ENCODE measurements at regions not wholly inside any gene's neighbourhood (a gene's known extent, or its start where the extent isn't known, plus 50 kb on each side); places are given as distances from the start of the nearest gene placed in this dataset.

GRCh38 chr2:240252872-240253511, 112.5 kb upstream of the OTOS start:
- Histone ChIP-seq H3K4me1 (ENCODE audit: insufficient read depth, low read length, poor library complexity, severe bottlenecking) (no peaks in the 10 kb centered on the region), H3K36me3 (ENCODE audit: insufficient read depth, low read length, poor library complexity, severe bottlenecking) (no peaks in the 10 kb centered on the region), H3K9me3 (ENCODE audit: low read depth, low read length, poor library complexity, severe bottlenecking) (no peaks in the 10 kb centered on the region), H3K4me3 (ENCODE audit: low read depth, low read length, poor library complexity, severe bottlenecking) (no peak overlapping the region), H3K27me3 (replicated peaks; ENCODE audit: insufficient read depth, low read depth, low read length, poor library complexity) (no peaks in the 10 kb centered on the region), H3K27ac (ENCODE audit: low read depth, low read length, poor library complexity, severe bottlenecking) (no peak overlapping the region)
- POLR2A ChIA-PET (ENCODE audit: low non-redundant PET): no interaction called here
- TF ChIP-seq CTCF (conservative IDR thresholded peaks at IDR 0.05; ENCODE audit: low read depth, low read length) (no peak), EZH2 (IDR thresholded peaks at IDR 0.05; ENCODE audit: borderline replicate concordance, low read depth, low read length, poor library complexity, severe bottlenecking) (no peak)
- CTCF ChIA-PET: interaction anchor here (0.6 kb wide), 1 partner anchor 399 kb away, joined by 3 read pairs; no protein-coding TSS in a partner anchor
- intact Hi-C loops (cut with micrococcal nuclease; ENCODE audit: unreplicated experiment): no loop called here
- no peak for DNase-seq (ENCODE audit: low spot score)
- BruUV-seq (replicated peaks): no TSS peak

GRCh38 chr2:240253583-240254145, 113.2 kb upstream of the OTOS start:
- BruUV-seq (replicated peaks): no TSS peak
- Histone ChIP-seq H3K36me3 (ENCODE audit: insufficient read depth, low read length, poor library complexity, severe bottlenecking) (no peaks in the 10 kb centered on the region), H3K4me3 (ENCODE audit: low read depth, low read length, poor library complexity, severe bottlenecking) (no peak overlapping the region), H3K27ac (ENCODE audit: low read depth, low read length, poor library complexity, severe bottlenecking) (no peak overlapping the region), H3K4me1 (ENCODE audit: insufficient read depth, low read length, poor library complexity, severe bottlenecking) (no peaks in the 10 kb centered on the region), H3K27me3 (replicated peaks; ENCODE audit: insufficient read depth, low read depth, low read length, poor library complexity) (no peaks in the 10 kb centered on the region), H3K9me3 (ENCODE audit: low read depth, low read length, poor library complexity, severe bottlenecking) (no peaks in the 10 kb centered on the region)
- DNase-seq (ENCODE audit: low spot score): no peak
- intact Hi-C loops (cut with micrococcal nuclease; ENCODE audit: unreplicated experiment): no loop called here
- POLR2A ChIA-PET (ENCODE audit: low non-redundant PET): no interaction called here
- no peak for TF ChIP-seq EZH2 (IDR thresholded peaks at IDR 0.05; ENCODE audit: borderline replicate concordance, low read depth, low read length, poor library complexity, severe bottlenecking)
- no peak for TF ChIP-seq CTCF (conservative IDR thresholded peaks at IDR 0.05; ENCODE audit: low read depth, low read length)
- CTCF ChIA-PET: interaction anchor here (0.6 kb wide), 1 partner anchor 399 kb away, joined by 3 read pairs; no protein-coding TSS in a partner anchor

- TF ChIP-seq EZH2 (IDR thresholded peaks at IDR 0.05; ENCODE audit: borderline replicate concordance, low read depth, low read length, poor library complexity, severe bottlenecking): no peak
- TF ChIP-seq CTCF (conservative IDR thresholded peaks at IDR 0.05; ENCODE audit: low read depth, low read length): no peak
- no peak for DNase-seq (ENCODE audit: low spot score)
- Histone ChIP-seq H3K27me3 (replicated peaks; ENCODE audit: insufficient read depth, low read depth, low read length, poor library complexity) (no peaks in the 10 kb centered on the region), H3K36me3 (ENCODE audit: insufficient read depth, low read length, poor library complexity, severe bottlenecking) (no peaks in the 10 kb centered on the region), H3K27ac (ENCODE audit: low read depth, low read length, poor library complexity, severe bottlenecking) (no peak overlapping the region), H3K9me3 (ENCODE audit: low read depth, low read length, poor library complexity, severe bottlenecking) (no peaks in the 10 kb centered on the region), H3K4me1 (ENCODE audit: insufficient read depth, low read length, poor library complexity, severe bottlenecking) (no peaks in the 10 kb centered on the region), H3K4me3 (ENCODE audit: low read depth, low read length, poor library complexity, severe bottlenecking) (no peak overlapping the region)
- BruUV-seq (replicated peaks): no TSS peak
- intact Hi-C loops (cut with micrococcal nuclease; ENCODE audit: unreplicated experiment): no loop called here
- ChIA-PET CTCF (no interaction called here), POLR2A (ENCODE audit: low non-redundant PET) (no interaction called here)
Observed at GRCh38 chr2:240254337-240255164, 114.1 kb upstream of the OTOS start.

All from A673 (cell line).